ENCODE measurements at regions not wholly inside any gene's neighbourhood (a gene's known extent, or its start where the extent isn't known, plus 50 kb on each side); places are given as distances from the start of the nearest gene placed in this dataset.

DNA sequence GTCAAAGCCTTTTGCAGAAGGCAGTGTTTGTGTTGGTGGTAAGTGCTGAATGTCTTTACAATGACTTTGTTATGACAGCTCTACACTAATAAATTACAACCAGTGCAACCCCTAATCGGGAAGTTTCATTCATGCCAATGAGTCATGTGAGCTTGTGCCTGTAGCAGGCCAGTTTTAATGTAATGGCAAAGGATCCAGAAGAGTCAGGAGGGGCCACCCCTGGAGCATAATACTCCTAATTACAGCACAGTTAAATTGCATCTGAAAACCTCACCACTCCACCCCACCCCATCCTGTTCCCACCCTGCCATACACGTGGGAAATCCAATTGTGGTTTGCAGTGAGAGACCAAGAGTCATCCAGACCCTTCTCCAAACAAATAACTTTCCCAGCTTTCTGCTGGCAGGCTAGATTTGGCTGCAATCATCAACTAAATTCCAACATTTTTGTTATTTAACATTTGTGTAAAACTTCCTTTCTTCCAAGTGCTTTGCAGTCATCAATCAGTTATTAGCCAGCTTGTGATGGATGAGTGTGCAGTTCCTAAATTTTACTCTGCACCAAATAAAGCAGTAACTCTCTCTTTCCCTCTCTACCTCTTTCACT lies 277.3 kb upstream of the FAT3 start:
- DNase-seq = no peak

DNA sequence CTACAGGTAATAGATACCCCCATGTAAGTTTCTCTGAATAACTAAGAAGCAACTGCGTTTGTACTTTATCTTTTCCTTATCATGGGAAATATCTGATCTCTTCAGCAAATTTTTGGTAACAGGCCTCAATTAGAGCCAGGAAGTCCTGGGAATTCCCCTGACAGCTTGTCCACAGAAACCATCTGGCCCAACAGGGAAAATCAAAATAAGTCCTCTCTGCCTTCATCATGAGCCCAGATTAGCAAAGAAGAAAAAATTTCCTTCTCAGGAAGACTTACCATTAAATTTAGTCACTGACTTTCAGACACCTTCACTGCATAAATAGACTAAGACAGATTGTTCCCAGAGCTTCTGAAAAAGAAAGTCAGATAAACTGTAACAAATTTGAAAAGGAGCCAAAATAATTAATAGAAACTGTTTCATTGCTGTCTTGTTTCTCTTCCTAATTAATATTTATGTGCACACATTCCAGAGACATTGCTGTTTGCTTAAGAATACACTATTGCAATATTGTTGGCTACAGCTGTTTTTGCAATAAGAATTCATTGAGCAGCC lies 278.1 kb upstream of the FAT3 start:
- no peak for DNase-seq

DNA sequence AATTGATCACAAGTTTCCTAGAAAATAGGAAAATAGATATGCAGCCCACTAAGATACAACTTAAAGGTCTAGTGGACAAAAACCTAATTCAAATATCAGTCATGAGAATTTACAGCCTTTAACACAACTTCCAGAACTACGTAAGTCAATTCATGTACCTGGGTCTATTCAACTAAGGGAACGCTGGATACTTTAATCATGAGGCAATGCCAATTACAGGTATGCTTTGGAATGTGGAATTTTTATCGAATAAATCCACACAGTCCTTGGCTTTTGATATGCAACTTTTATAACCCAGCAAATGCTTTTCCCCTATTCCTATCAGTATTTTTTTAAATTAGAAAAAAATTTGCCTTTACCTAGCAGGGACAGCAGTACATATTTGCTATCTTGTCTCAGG lies 289.5 kb upstream of the FAT3 start:
- DNase-seq = no peak

DNA sequence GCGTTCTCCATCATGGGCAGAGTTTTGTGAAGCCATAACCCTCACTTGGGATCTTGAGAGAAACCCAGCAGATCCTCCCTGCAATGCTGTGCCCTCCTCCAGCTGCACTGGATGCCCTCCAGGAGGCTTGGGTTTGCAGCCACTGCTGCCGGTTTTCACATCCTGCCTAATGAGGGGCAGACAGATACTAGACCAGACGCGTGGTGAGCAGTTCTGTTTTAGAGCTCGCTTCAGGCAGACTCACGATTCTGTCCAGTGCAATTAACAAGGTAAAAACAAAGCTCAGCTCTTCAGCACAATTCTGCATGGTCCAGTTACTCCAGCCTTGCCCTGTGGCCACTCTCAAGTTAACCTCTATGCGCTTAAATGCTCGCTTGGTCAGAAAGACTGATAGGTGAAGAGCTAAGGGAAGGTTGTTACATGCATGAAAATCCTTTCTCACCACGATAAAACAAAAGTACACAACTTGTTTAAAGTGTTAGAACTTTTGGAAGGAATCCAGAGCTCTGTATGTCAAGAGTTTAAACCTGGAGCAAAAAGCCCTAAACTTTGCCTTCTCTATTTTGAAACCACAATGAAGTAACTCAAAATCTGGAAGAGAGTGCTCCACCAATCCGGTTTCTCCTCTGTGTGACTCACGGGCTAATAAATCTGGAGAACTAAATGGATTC lies 292.3 kb upstream of the FAT3 start:
- DNase-seq = no peak

DNA sequence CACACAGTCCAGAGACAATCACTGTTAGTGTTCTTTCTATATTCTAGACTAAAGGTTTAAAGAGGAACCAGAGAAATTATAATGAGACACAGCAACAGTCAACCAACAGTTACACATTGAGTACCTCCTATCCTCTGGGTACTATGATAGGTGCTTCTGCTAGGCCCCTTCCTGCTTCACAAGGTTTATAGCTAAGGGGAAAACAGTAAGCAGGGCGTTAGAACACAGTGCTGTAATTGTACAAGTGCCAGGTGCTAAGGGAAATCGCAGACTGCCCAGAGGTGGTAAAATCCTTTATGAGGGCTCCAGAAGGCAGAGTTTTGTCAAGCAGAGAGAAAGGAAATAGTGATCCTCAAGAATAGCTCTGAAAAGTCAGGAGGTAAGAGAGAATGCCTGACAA lies 297.2 kb upstream of the FAT3 start:
- DNase-seq = no peak

DNA sequence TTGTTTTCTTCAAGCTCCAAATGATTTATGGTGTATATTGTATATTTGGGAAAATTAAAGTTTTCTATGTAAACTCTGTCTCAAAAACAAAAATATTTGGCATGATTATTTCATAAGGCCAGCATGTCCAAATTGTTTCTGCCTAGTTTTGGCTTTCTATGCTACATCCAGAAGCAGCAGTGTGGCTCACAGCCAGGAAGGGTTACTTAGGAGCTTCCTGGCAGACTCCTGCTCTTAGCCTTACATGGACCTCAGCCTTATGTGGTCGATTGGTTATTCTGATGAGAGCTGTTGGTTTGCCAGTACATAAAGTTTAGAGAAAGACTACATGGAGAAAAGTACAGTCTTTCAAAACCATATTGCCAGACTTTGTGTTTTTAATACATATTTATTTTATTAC lies 297.7 kb upstream of the FAT3 start:
- DNase-seq = no peak

DNA sequence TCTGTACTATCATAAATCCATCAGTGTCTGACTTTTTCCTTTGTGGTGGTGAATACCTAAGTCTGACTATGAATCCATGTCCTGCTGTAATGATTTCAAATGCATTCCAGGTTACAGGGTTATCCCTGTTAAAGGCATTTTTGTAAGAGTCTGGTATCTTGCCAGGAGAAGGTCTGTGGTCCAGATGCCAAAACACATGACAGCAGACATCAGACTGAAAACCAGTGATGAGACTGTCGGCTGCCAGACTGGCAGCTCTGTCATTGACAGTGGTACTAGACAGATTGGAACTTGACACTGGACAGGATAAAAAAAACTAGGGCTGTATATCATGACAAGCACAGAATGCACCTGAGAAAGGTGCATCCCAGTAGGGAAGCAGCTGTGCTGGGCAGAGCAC lies 301.8 kb upstream of the FAT3 start:
- no peak for DNase-seq

DNA sequence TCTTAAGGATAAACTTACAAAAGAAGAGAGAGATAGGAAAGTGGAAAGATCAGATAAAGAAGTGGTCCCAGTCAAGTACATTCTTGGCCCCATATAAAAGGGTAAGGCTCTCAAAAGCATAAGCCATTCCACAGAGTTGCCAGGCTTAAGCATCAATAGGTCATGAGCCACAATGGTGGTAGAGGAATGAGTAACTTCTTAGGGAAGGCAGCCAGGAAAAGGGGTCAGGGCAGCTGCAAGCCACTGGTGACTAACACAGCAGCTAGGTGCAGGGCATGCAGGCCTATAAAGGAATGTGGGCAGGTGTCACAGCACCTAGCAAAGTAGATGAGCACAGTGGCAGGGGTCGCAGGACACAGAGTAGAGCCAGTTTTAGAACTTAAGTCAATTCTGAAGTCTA lies 302.6 kb upstream of the FAT3 start:
- no peak for DNase-seq

DNA sequence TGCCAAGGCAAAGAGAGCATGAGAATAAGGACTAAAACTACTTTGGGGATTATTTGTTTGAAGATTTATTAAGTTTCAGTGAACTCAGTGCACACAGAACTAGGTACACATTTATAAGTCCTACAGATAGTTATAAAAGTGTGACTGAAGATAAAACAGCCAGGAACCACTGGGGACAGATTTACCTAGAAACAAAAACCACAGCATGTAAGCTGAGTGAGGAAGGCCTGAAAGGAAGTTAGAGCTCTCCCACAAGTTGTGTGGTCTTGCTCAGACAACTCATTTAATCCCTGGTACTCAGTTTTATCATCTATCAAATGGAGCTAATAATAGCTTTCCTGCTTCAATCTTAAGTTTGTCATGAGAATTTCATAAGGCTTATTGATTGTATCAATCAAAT lies 311.2 kb upstream of the FAT3 start:
- no peak for DNase-seq

DNA sequence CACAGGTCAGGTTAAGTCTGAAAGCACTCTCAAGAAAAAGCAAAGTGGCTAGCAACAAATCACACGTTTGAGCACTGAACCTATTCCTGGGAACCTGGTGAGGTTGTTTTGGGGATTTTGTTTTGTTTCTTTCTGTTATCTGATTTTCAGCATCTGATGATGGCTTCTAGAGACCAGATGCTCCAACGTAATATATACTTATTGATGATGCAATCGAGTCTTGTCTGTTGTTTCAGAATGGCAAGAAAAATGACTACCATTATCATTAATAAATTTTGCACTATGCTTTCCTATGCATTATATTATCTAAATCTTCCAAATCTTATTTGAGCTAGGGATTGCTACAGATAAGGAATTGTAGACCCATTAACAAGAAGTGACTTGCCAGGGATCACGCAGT lies 312.3 kb upstream of the FAT3 start:
- no peak for DNase-seq

DNA sequence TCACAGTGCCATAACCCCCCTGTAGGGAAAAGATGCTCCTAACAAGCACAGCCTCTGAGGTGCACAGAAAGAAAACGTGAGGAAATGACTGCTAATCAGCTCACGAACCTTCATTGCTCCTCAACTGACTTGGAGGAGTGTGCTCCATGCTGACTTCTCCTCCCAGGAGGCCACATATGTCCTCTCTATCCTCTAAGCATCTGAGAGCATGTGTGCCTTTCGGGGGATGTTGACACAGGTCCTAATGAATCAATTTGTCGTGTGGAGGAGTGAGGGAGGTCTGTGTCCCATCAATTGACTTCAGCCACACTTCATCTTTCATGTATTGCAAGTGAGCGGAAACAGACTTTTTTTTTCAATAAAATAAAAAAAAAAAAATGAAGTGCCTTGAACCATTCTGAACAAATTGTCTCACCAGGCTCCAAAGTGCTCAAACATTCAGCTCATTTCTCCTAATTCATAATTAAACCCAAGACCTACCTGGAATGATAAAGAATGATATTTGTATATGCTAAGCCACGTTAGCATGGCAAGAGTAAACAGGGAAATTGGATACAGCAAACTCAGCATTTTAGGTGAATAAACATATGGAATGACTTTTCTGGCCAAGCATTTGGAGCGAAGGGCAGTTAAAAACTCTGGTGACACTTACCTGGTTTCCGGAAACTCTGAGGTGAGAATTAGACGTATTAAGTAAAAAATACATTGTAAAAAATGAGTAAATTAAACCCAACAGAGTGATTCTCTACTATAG lies 317.6 kb upstream of the FAT3 start:
- DNase-seq = no peak

DNA sequence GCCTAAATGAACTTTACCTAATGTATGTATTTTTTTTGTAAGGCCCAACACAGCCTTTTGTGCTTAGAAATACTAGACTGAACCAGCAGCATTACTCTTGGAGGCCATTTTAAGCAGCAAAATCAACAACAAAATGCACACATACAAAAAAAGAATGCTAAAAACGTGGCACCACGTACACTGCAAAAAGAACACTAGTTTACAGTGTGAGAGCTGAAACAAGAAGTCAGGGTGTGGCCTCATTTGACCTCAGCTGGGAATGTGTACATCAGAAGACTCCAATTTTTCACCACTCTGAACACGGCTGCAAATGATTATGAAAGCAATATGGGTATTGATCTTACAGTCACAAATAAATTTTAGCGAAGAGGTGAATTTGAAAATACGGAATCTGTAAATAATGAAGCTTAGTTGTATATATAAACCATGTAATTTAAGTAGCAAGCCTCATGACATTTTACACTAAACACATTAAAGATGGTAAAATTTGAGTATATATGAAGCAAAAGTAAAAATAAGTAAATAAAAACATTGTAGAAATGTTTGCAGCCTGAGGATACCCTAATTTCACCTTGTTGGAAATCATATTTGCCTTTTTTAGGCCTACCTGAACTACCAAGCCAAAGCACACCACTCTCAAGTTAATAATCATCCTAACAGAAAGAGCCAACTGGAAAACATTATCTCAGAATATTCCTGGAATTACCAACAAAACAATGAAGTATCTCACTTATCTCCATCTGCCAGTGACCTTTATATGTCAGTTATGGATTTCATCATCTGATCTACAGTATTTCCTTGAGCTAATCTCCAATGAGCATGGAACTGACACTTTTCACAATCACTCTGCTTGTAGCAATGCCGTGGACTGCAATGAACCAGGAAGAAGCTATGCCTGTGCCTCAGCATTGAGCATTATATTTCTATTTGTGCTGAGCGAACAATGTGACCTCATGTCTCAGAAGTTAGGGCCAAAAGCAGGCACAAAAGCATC lies 319.5 kb upstream of the FAT3 start:
- DNase-seq = no peak

DNA sequence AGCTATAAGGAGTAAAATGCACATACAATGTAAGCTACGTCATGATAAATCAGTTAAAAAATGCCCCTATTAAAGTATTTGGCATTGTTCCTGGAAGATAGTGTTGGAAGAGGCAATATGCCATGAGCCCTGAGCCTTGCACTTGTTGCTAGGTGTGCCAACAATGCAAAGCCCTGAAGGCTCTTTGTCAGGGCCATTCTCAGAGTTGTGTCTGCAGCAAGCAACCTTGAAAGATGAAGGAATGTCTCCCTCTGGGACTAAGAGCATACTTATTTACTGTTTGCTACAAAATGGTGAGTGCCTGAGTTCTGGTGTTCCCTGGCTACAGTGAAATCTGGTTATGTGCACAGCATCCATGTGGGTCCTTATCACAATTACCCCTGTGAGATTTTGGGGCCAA lies 322.3 kb upstream of the FAT3 start:
- no peak for DNase-seq

DNA sequence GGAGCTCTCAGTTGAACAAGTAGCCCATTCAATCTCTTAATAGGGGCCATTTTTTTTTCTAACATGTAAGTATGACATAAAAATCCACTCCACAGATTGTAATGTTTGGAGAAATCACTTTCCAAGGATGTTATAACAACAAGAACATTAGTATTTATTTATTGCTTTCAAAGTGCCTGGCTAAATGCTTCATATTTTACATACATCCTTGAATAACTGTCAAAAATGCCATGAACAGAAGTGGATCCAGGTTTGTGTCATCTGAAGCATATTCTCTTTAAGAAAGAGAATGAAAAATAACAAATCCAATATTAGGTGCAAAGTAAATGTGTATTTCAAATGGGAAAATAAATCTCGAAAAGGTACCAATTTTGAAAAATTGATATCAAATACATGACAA lies 344.0 kb upstream of the FAT3 start:
- no peak for DNase-seq

DNA sequence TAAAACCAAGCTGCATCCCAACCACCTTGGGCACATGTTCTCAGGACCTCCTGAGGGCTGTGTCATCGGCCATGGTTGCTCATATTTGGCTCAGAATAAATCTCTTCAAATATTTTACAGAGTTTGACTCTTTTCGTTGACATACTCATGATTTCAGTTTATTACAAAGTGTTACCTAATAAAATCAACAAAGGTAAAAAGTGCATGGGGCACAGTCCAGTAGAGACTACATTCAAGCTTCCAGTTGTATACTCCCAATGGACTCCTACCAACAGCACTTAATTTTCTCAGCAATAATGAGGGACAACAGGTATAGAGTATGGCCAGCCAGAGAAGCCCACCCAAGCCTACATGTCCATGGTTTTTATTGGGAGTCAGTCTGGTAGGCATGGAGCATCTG lies 347.9 kb upstream of the FAT3 start:
- no peak for DNase-seq

DNA sequence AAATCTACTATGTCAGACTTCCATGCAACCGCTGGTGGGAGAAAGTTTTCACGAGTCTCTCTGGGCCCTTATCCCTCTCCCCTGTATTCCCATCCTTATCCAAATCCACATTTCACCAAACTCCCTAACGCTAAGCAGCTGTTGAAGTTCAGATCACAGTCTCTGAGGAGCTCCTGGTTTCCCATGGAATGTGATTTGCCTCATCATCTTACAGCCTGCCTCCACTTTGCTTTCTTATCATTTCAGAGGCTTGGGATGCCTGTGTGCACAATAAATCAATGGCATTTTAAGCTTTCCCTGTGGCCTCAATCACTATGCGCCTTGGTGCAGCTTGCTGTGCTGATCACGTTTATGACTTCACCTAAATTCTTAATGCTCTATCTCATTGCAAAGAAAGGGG lies 352.4 kb upstream of the FAT3 start:
- no peak for DNase-seq

DNA sequence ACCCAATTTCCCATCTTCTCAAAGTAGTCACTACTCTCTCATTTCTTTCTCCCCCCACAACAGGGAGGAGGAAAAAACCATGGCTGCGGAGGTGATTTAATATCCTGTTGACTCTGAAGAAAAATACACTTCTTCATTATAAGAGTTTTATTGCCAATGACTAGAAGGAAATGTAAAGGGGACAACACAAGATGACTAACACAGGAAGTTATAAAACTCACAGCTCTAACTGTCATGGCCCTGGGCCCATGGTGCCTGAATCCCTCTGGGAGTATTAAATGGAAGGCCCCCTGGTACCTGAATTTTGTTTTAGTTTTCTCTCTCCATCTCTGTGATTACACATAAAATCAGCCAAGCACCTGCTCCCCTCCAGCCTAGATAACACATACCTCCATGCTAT lies 352.8 kb upstream of the FAT3 start:
- peak; percentile 72 for DNase-seq

DNA sequence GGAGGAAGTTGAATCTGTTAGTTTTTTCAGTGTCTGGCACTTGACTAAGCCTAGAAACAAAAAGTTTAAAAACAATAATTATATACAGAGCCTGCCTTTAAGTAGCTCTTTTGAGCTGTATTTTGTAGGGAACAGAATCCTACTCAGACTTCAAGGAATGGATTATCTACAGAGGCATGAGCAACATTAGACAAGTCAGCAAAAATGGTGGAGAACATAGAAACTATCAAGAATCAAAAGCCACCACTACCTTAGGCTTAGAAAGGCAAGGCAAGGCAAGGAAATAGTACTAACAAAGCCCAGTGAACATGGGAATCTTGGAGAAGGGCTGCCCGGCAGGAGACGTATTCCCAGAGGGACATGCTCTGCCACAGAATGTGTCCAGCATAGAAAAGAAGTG lies 353.6 kb upstream of the FAT3 start:
- peak; percentile 2 for DNase-seq

DNA sequence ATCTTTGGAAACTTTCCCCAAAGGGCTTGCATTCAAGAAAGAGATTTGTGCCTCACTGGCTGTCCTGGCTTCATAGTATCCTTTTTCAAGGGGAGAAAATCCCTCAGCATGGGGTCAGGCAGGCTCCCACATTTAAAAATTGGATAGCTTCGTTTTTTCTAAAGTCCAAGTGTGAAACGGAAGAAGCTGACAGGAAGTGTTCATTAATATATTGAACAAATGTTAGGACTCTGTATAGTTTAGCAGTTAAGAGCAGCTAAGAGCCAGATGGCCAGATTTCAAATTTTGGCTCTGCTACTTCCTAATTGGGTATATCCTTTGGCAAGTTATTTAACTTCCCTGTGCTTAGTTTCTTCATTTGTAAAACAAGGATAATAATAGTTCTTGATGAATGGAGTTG lies 354.9 kb upstream of the FAT3 start:
- DNase-seq = peak; percentile 7

DNA sequence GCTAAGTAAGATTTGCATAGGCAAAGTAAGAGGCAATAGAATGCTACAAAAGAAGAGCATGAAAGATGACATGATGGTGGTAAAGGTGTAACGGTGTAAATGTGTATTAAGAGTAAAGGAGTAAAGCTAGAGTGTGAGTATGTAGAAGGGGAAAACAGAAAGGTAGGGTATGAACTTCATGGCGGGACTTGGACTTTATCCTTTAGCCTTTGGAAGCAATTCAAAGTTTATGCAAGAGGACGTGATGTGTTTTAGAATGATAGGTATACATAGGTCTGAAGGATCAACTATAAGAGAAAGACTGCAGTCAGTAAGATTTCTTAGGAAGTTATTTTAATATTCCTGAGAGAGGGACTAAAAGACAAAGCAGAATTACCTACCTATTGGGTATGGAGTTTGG lies 358.0 kb upstream of the FAT3 start:
- DNase-seq = no peak

DNA sequence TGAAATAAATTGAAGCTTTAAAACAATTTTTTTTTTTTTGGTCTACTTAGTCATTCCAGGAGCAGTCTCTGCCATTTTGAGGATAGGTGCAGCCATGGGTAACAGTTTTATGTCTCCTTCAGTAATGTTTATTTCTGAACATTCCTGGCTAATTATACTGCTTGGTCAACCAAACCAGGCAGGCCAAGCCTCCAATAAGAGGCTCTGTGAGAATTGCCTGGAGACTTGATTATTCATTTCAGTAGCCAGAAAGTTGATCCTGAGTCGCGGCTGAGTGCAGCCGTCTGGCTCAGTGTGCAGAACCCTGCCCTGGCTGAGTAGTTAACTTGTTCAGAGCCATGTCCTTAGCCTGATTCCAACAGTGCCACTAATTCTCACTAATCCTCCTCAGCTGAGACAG lies 364.0 kb upstream of the FAT3 start:
- DNase-seq = no peak

DNA sequence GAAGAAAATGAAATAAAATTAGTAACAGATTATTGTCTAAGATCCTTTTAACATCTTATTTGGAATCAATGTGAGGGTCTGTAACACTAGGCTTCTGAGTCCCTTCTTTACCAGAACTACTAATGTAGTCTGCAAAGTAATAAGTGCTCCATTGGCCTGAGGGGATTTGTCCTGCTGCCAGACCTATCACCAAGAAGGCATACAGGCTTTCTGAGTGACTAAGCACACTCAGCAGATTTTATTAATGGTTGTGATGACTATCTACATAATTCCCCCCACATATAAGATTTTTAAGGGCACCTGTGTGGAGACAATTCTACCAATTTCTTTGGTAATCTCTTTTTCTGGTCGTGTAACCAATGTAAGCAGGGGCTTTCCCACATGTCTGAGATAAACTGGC lies 365.0 kb upstream of the FAT3 start:
- no peak for DNase-seq

DNA sequence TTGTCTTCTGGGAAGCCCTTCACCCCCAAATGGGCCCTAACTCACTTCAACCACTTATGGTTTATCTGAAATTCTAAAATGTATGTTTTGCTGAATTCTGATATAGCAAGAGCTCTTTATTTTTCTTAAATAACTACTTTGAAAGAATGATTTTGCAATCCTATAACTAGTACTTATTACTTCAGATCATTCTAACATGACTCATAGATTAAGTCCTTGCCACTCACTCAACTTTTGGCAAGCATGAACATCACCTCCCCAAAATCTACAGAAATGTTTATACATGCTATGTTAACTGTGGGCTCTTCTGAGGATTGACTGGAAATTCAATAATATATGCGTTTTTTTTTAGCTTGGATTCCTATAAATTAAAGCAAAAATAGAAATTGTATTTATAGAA lies 367.4 kb upstream of the FAT3 start:
- no peak for DNase-seq

Data from dermis blood vessel endothelial cell (primary cell).